ENCODE measurements at regions not wholly inside any gene's neighbourhood (a gene's known extent, or its start where the extent isn't known, plus 50 kb on each side); places are given as distances from the start of the nearest gene placed in this dataset.

DNA sequence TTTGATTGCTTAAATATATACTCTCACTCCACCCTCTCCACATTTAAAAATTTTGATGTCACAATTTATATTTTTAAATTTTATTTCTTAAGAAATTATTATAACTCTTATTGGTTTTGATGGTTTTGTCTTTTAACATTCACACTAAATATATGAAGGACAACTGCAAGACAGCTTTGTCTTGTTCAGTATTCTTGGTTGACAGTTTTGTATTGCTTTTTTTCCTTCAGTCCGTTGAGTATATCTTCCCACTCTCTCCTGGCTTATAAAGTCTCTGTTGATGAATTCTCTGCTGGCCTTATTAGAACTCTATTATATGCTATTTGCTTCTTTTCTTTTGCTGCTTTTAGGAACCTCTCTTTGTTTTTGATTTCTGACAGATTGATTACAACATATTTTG, 392.2 kb downstream of the C6orf118 start:
- DNase-seq (ENCODE audit: low read depth) = no peak

DNA sequence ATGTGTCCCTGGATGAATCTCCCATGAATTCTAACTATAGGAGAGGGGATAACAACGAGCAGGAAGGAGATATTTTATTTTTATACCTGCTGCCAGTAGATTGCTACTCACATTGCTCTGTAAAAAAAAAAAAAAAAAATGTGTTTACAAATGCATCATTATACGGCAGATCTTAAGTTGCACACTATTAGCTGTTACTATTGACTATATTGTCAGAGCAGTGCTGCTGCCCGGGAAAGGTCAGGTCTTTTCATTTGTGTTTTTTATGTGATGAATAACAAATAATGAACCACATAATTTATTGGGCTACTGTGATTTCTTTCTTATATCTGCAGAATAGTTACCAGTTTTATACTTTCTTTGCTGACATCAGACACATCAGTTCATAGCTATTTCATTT, 393.3 kb downstream of the C6orf118 start:
- DNase-seq (ENCODE audit: low read depth) = no peak

DNA sequence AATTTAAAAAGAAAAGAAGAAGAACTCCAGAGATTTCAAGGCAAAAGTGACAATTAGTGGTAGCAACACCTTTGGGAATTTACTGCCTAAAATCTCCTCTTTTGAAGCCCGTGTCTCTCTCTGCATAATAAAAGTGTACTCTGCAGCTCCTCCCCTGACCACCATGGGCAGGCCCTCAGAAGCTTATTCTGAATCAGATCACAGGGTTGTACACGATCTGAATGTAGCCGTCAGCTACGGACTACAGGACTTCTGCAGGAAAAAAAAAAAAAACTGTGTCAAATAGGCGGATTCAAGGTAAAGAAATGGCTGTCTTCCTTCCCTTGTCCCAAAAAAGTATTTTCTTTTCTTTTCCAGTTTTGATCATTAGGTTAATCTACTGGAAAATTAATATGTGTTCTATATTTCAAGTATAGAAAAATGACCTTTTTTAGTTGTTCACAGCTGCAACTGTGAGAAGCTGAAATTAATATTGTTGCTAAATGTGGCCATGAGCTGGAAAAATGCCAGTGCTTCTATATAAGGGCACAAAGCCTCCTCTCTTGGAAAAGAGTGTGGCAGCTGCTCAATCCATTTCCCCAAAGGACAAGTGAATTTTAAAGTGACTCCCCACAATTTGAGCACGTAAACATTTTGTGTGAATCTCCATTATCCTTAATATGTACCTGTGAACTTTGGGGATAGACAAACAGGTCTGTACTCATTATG, 397.4 kb downstream of the C6orf118 start:
- no peak for DNase-seq (ENCODE audit: low read depth)

DNA sequence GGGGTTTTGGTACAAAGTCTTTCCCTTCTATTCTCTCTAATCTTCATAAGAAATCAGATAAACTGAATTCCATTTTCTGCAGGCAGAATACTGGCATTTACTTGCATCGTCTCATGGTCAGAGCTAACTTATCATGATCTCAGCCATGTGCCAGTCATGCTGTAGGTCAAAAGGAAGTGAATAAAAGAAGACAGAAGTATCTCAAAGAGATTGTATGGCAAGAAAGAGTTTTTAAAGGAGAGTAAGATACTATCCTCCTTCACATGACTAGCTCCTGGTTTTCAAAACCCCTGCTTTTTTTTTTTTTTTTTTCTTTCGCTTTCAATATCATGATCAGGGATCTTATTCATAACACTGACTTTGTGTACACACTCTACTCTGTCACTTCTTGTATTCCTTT, 398.3 kb downstream of the C6orf118 start:
- DNase-seq (ENCODE audit: low read depth) = no peak

DNA sequence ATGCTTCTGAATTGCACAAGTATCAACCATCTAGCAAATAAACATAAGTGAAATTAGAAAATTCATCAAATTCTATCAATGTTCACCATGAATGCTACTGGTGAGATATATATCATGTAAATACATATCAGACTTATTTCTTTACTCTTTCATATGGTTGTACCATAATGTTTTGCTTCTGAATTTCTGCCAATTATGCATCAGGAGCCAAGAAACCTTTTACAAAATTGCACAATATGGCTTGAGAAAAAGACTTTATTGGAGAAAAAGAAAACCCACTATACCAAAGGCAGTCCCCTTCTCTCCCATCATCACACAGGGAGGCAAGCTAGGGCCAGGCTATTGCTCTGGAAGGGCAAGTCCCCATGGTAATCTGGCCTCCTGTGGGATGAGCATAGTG, 402.6 kb downstream of the C6orf118 start:
- no peak for DNase-seq (ENCODE audit: low read depth)

DNA sequence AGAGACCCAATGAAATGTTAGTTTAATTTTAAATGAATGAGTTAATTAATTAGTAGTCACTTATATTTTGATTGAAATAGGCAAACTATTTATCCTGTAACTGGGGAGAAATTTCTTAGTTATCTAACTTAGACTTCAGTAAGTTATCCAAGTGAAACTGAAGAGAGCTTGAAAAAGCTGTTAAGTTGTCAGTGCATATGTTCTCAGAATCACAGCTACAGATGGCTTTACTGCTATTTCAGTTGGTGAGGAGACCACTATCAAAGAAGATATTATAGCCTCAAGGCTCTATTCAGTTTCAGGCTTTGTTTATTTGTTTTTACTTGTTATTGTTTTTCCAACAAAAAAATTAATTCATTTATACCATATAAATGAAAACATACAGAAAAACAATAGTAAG, 404.1 kb downstream of the C6orf118 start:
- DNase-seq (ENCODE audit: low read depth) = no peak

DNA sequence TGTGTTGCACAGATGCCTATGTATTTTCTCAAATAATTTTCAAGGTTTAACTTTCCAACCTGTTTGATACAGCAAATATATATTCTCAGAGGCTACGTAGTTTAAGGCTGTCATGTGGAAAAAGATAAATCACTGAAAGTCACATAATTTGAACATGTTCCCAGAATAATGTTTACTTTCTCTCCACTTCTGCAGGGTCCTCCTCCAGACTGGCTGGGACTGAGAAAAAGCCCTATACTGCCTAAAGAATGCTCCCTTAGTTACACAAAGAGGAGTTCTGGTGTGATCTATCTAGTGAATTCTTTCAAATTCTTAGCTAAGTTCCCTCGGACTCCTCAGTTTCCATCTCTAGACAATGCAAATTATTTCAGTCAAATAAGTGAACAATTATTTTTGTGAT, 411.0 kb downstream of the C6orf118 start:
- DNase-seq (ENCODE audit: low read depth) = no peak

DNA sequence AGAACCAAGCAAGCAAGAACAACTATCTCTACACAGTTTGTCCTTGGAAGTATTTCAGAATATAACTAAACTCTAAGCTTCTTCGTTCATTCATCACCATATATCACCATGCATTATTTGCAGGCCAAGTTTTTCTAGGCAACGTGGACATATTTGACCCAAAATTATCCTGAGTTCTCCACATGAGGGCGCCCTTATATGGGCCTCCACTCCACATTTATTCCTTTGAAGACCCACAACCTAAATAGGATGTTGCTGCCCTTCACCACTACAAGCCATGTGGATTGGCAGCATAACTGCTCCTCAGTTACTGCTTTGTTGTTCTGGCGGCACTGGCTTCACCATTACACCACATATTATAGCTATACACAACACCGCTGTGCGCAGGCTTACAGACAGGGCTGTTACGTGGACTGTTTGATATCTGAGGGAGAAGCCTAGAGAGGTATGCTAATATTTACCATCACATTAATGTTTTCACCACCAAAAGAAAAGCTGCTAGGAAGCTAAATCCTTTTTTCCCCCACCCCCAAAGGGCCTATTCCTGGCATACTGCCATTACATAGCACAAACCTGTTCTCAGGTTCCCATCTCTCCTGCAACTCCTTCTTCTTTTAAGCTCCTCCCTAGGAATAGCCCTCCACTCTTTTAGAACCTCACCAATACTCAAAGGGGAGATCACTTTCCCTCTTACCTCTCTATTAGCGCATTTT, 411.7 kb downstream of the C6orf118 start:
- DNase-seq (ENCODE audit: low read depth) = no peak

DNA sequence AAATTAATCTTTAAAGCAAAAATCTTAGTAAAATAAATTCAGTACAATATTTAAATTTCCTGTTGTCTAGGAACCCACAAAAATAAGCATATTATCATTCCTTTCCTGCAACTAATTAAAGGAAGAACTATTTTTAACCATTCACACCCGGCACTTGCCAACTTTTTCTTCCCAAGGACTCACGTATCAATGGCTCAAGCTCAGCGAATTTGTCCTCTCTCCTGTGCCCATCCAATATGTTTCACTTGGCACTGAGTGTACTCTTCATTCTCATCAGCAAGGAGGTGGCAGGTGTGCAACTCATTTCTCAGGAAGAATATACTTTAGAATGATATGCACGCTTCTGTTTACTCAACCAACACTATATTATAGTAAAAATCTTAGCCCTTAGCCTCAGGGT, 419.4 kb downstream of the C6orf118 start:
- no peak for DNase-seq (ENCODE audit: low read depth)

DNA sequence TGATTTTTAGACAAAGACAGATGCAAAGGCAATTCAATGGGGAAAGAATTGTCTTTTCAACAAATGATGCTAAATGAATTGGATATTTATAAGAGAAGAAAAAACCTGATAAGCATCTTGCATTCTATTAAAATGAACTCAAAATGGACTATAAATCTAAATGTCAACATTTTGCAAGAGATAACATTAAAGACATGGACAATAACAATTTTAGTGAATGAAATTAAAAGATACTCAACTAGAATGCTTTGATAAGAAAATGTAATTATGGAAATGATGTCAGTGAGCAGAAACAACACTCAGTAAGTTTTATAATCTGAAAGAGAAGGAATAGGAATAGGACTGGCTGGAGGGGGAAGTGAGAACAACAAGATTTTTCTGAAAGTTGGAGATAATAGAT, 421.7 kb downstream of the C6orf118 start:
- DNase-seq (ENCODE audit: low read depth) = no peak

DNA sequence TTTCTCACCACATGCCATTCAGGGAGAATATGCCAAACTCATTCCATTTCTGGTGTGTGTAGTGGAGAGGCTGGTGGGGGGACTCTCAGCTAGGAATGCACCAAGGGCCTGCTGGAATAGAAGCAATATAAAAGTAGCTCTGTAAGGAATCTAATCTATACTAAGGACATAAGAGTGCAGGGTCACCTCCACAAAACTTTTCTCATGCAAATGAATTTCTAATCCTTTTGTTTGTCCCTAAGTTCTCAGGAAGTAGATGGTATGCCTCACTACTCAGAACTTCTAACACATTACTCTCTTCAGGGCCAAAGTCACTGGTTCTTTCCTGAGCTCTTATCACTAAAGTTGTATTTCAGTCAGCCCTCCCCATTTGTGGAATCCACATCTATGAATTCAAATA, 427.2 kb downstream of the C6orf118 start:
- DNase-seq (ENCODE audit: low read depth) = no peak

DNA sequence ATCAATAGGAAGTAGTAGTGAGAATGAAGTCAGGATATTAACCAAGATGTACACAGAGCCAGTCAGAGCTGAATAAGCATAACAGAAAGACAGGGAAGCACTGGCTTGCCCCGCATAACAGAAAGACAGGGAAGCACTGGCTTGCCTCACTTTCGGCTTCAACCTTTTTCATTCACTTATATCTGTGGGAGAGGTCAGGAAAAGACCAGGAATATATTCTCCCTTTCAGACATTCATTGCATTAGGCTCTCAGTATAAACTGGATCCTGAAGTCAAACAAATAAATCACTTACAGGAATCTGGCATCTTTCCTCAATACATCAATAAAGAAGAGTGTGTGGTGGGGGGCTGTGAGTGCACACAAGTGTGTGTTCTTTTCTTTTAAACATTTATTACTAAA, 437.6 kb downstream of the C6orf118 start:
- DNase-seq (ENCODE audit: low read depth) = no peak

DNA sequence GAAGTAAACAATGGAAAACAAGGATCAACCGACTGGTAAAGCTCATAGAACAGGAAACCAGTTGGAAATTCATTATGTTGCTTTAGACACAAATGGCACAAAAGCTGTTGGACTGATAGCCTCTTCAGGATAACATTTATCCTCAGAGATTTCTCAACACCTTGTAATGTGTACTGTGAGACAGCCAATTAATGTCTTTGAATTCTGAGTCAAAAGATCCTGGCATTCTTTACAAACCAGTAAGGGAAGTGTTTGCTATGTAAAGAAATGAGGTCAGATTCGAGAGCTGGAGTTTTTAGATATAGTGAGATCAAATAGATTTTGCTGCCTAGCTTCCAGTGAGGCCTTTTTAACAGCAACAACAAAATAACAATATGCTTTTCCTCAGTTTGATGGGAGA, 439.2 kb downstream of the C6orf118 start:
- DNase-seq (ENCODE audit: low read depth) = no peak

DNA sequence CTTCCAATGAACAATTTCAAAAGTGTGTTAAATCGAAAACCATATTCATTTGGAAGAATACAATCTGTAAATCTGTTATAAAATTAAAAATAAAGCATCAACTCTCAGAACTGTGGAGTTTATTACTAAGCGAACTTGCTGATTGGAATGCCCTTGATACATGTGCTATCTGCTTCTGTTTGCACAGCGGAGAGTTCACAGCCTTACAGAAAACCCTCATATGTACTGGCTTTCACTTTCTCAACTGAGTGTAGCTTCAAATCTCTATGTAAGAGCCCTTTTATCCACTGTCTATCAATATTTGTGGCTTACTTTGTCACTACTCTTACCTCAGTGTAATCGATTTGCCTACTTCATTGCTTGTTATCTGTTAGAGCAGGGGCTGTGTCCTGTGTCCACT, 447.4 kb downstream of the C6orf118 start:
- no peak for DNase-seq (ENCODE audit: low read depth)

DNA sequence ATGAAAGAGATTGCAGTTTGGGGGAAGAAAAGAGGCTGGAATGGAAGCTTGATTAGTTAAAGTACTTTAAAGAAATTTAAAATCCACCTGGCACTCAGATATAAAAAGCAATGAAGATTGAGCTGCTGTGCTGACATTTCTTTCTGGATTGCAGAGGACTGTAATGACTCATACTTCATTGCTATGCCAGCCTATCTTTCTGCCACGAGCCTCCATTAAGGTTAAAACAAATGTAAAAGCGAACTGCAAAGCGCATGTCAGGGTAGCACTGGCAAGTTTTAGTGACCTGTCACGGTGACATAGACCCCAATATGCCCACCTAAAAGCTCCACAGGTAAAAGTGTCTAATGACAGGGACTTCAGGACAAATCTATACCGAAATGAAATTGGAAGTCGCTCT, 449.6 kb downstream of the C6orf118 start:
- DNase-seq (ENCODE audit: low read depth) = no peak

DNA sequence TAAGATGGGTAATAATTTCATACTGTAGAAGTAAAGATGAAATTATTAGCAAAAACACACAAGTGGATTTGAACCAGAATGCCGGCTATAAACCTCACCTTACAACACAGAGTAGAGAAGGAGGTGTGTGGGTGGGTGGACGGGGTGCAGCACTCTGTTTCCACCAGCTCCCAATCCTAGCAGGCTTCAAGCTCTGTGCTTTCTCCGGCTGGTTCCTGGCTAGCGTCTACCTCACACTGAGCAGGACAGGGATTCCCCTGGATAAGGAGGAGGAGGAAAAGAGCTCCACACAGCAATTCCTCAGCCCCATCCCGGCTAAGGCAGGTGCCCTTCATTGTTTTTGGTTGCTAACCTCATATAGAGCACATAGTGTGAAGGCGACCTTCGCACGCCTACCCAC, 453.3 kb downstream of the C6orf118 start:
- no peak for DNase-seq (ENCODE audit: low read depth)

DNA sequence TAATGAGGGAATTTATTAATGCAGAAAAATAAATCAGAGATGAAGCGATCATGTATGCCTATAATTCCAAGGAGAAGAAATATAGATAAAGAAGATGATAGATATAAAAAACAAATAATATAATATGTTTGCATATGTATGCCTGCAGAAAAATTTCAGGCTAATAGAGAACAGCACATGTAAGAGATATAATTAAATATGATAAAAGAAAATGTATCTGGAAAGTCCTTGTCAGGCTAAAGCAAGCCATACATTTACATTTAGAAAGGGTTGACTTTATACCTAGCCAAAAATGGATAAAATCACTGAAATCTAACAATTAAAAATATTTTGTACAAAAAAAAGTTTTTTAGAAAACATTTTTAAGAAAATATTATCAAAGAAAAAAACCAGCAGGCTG, 454.1 kb downstream of the C6orf118 start:
- DNase-seq (ENCODE audit: low read depth) = no peak

DNA sequence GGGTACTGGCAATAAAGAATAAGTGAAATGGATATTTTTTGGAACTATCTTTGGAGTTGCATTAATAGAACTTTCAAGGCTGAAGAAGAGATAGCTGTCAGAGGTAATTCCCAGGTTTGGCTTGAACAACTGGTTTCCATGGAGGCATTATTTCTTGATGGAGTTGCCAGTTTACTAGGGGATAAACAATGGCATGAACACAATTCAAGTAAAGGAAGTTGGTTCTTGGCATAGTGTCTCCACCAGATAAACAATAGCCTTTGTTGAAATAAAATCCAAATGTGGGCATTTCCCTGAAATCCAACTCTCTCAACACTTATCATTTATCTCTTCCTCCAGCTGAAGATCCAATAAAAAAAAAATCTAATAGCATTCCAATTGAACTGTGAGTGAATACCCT, 454.9 kb downstream of the C6orf118 start:
- DNase-seq (ENCODE audit: low read depth) = no peak

DNA sequence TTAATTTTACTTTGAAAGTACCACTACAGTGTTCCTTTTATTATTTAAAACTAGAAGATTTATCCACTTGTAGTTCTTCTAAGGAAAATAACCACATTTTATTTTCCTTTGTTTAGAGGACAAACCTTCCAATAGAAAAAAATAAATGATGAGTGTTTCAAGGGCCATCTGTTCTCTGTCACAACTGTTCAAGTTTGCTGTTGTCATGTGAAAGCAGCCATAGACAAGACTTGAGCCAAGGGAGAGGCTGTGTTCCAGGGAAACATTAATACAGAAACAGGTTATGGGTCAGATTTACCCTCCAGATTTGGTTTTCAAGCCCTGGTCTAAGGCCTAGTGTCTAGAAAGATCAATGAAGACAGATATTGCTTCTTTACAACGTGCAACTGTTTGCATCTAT, 463.6 kb downstream of the C6orf118 start:
- DNase-seq (ENCODE audit: low read depth) = no peak

DNA sequence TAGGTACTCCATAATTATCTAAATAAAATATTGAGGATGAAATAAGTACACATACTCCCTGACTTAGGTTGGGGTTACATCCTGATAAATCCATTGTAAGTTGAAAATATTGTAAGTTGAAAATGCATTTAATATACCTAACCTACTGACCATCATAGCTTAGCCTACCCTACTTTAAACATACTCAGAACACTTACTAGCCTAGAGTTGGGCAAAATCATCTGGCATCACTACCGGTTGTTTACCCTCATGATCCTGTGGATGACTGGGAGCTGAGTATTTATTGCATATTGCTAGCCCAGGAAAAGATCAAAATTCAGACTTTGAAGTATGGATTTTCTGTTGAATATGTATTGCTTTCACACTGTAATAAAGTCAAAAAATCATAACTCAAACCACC, 467.3 kb downstream of the C6orf118 start:
- DNase-seq (ENCODE audit: low read depth) = no peak

DNA sequence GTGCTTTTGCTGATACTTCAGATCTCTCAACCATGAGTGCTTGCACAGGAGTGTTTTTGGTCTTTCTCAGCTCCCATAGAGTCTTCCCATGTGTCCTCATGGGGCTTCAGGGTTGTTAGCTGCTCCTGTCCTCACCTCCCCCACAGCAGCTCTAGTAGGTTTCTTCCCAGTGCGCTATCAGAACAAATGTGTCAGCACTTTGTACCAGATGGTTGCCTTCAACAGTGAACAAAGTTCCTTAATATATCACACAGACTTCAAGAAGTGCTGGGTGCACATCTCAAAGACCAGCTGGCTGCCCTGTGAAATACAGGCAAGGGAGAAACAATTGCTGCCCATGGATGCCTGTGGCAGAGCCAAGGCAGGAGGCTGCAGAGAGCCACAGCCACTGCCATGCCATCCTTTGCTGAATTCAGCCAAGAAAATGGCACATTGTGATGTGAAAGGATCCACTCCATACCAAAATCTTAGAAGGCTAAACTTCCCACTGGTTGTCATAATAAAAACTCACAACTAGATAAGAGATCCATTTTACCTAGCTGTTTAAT, 471.3 kb downstream of the C6orf118 start:
- DNase-seq (ENCODE audit: low read depth) = no peak

DNA sequence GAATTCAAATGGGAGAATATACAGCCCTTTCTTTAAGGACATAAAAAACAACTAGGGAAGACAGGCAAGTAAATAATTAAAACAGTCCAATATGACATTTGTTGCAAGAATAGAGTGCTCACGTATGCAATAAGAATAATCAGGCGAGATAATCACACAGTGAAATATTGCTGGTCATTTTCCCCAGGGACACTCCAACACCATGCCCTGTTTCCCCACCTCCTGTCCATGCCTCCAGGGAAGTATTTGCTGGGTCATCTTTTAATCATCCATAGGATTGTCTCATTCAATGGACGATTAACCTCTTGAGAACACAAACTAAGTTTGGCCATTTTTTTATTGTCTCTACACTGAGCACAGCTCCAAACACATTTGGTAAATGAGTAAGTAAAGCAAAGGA, 472.9 kb downstream of the C6orf118 start:
- DNase-seq (ENCODE audit: low read depth) = no peak

DNA sequence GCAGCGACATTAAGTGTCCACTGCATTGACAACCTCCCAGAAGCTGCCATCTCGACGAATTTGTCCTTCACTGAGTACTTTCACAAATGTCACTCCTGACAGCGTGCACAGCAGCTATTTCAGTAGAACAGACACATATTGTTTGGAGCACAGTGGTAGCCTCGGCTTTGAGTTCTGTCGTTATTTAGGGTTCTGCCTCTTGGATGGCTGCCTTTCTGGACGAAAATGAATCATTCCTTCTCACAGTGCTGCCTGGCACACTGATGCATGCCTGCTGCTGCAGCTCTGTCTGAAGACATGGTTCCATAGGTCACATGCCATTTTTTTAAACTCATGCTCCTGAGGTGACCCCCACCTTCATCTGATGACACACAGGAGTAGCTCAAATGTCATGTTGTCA, 477.0 kb downstream of the C6orf118 start:
- no peak for DNase-seq (ENCODE audit: low read depth)

DNA sequence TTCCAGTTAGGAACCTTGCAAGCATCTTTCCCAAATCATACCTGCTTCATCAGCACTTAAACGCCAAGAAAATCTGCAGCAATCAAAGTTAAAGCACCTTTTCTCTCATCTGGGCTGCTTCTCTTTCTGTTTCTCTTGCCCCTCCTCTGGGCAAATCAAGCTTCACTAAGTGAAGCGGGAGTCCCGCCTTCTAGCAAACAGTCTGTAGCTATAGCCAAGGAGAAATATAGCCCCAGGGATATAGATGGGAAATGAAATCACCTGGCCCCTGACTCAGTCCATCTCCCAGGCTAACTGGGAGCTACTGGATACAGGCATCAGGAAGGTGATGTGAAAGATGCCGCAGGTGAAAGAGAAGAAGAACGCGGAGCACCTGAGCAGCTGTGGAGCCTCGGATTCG, 481.9 kb downstream of the C6orf118 start:
- no peak for DNase-seq (ENCODE audit: low read depth)
